GM12878 (cell line): ENCODE measurements at regions not wholly inside any gene's neighbourhood (a gene's known extent, or its start where the extent isn't known, plus 50 kb on each side); places are given as distances from the start of the nearest gene placed in this dataset.

Experiments
- BHLHE40 ChIP-seq, 2 experiments: fragments of 450-650 bp in 1 of 2; IDR thresholded peaks; 2 replicates each; pipeline ENCODE4 v1.6.1; 2011 to 2017; ENCODE audit warnings: low read depth in 2 of 2, borderline replicate concordance in 1 of 2, improper control_type of control experiment in 1 of 2, low read length in 1 of 2, mild to moderate bottlenecking in 1 of 2
- CBFB ChIP-seq: IDR thresholded peaks from 2 replicates; pipeline ENCODE4 v1.6.1; 2016; ENCODE audit warnings: antibody characterized with exemption, low read depth
- CBX5 ChIP-seq: sonication (generic); IDR thresholded peaks from 2 replicates; pipeline ENCODE4 v1.6.1; 2016; ENCODE audit warnings: low read depth, moderate library complexity, mild to moderate bottlenecking, inconsistent platforms
- FOXM1 ChIP-seq: IDR thresholded peaks from 2 replicates; pipeline ENCODE4 v1.6.1; 2012; ENCODE audit warnings: low read depth, mild to moderate bottlenecking, inconsistent platforms, low read length, moderate library complexity
- GABPA ChIP-seq: IDR thresholded peaks from 2 replicates; pipeline ENCODE4 v1.6.1; 2014; ENCODE audit warnings: antibody characterized with exemption, low read depth, mild to moderate bottlenecking, inconsistent platforms
- MTA3 ChIP-seq: IDR thresholded peaks from 2 replicates; pipeline ENCODE4 v1.6.1; 2012; ENCODE audit warnings: low read length, inconsistent platforms, borderline replicate concordance
- MXI1 ChIP-seq: fragments of 150-350 bp; IDR thresholded peaks from 2 replicates; pipeline ENCODE4 v1.6.1; 2011; ENCODE audit warnings: low read depth, mild to moderate bottlenecking, inconsistent platforms, low read length, improper control_type of control experiment
- SMC3 ChIP-seq: IDR thresholded peaks from 2 replicates; pipeline ENCODE4 v1.6.1; 2011; ENCODE audit warnings: low read length, improper control_type of control experiment, borderline replicate concordance
- SRF ChIP-seq, 2 experiments: IDR thresholded peaks; 2 replicates each; pipeline ENCODE4 v1.6.1; 2011; ENCODE audit warnings: low read depth in 2 of 2, low read length in 2 of 2, mild to moderate bottlenecking in 1 of 2, moderate library complexity in 1 of 2
- ZNF24 ChIP-seq: fragments of 450-650 bp; IDR thresholded peaks from 2 replicates; pipeline ENCODE4 v1.6.1; 2017; ENCODE audit warnings: antibody characterized with exemption, mild to moderate bottlenecking
- ZNF274 ChIP-seq: IDR thresholded peaks from one replicate; pipeline ENCODE4 v1.8.0; 2011; ENCODE audit not compliant: insufficient read length, insufficient read depth
- TF ChIP-seq, protein P1 (sequence below): fragments of 450-650 bp; IDR thresholded peaks from 2 replicates; pipeline ENCODE4 v1.6.1; 2017; ENCODE audit warnings: borderline replicate concordance
- TF ChIP-seq, protein P2 (sequence below): IDR thresholded peaks from 2 replicates; pipeline ENCODE4 v1.6.1; 2011; ENCODE audit warnings: borderline replicate concordance, low read depth, mild to moderate bottlenecking, moderate library complexity, low read length; ENCODE audit not compliant: insufficient read depth, poor library complexity, severe bottlenecking
- TF ChIP-seq, protein P3 (sequence below): fragments of 150-350 bp; IDR thresholded peaks from 2 replicates; pipeline ENCODE4 v1.6.1; 2016; ENCODE audit warnings: low read depth, low read length
- TF ChIP-seq, protein P4 (sequence below): fragments of 450-650 bp; IDR thresholded peaks from 2 replicates; pipeline ENCODE4 v1.6.1; 2017; ENCODE audit warnings: mild to moderate bottlenecking, low read depth, inconsistent platforms; ENCODE audit not compliant: poor library complexity, severe bottlenecking
- TF ChIP-seq, protein P5 (sequence below): fragments of 450-650 bp; IDR thresholded peaks from 2 replicates; pipeline ENCODE4 v1.6.1; 2016; ENCODE audit warnings: mild to moderate bottlenecking

DNA sequence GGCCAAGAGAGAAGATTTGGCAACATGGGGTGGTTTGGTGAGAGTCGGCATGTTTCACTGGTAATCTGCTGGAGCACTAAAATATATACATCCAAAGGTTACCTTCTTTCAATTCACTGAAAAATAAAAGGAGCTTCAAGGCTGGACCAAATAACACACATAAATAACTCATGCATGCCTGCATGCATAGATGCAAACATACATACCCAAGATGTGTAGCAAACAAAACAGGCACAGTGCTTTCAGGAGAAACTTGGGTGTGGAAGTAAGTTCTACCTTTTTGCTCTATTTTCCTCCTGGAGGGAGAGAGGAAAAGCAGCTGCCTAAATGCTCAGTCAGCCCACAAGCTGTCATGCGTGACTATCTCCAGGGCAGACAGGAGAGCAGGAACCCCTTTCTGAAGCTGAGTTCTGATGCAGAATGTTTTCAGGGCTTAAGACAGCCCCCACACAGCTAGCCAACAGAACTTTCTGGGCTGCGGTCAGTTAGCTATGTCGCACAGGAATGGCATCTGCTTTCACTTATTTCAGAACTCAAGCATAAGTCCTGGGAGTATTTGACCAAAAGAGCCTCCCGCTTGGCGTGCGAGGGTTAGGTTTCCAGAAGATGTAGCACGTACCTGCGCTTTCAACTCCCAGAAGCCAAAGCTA, 166.2 kb downstream of the TOMM20 start (continued):
- TF ChIP-seq, protein P1, sequence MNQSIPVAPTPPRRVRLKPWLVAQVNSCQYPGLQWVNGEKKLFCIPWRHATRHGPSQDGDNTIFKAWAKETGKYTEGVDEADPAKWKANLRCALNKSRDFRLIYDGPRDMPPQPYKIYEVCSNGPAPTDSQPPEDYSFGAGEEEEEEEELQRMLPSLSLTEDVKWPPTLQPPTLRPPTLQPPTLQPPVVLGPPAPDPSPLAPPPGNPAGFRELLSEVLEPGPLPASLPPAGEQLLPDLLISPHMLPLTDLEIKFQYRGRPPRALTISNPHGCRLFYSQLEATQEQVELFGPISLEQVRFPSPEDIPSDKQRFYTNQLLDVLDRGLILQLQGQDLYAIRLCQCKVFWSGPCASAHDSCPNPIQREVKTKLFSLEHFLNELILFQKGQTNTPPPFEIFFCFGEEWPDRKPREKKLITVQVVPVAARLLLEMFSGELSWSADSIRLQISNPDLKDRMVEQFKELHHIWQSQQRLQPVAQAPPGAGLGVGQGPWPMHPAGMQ: no peak
- TF ChIP-seq SMC3 (no peak; the same call in 1 of the 2 replicates), MTA3 (no peak), CBFB (peak; percentile 78; the same call in 1 of the 2 replicates), ZNF24 (no peak), MXI1 (no peak), FOXM1 (no peak), ZNF274 (no peak), GABPA (no peak), CBX5 (no peak), BHLHE40 (IDR thresholded peaks at IDR 0.05; ENCODE audit: borderline replicate concordance in 1 of 2, low read depth in 2 of 2, low read length in 1 of 2) (peak; percentile 68 to 73; a peak in 3 of 4 replicates), SRF (IDR thresholded peaks at IDR 0.05; ENCODE audit: low read depth in 2 of 2, low read length in 2 of 2) (no peak)
- TF ChIP-seq, protein P2, sequence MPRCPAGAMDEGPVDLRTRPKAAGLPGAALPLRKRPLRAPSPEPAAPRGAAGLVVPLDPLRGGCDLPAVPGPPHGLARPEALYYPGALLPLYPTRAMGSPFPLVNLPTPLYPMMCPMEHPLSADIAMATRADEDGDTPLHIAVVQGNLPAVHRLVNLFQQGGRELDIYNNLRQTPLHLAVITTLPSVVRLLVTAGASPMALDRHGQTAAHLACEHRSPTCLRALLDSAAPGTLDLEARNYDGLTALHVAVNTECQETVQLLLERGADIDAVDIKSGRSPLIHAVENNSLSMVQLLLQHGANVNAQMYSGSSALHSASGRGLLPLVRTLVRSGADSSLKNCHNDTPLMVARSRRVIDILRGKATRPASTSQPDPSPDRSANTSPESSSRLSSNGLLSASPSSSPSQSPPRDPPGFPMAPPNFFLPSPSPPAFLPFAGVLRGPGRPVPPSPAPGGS: peak; percentile 77
- TF ChIP-seq, protein P3, sequence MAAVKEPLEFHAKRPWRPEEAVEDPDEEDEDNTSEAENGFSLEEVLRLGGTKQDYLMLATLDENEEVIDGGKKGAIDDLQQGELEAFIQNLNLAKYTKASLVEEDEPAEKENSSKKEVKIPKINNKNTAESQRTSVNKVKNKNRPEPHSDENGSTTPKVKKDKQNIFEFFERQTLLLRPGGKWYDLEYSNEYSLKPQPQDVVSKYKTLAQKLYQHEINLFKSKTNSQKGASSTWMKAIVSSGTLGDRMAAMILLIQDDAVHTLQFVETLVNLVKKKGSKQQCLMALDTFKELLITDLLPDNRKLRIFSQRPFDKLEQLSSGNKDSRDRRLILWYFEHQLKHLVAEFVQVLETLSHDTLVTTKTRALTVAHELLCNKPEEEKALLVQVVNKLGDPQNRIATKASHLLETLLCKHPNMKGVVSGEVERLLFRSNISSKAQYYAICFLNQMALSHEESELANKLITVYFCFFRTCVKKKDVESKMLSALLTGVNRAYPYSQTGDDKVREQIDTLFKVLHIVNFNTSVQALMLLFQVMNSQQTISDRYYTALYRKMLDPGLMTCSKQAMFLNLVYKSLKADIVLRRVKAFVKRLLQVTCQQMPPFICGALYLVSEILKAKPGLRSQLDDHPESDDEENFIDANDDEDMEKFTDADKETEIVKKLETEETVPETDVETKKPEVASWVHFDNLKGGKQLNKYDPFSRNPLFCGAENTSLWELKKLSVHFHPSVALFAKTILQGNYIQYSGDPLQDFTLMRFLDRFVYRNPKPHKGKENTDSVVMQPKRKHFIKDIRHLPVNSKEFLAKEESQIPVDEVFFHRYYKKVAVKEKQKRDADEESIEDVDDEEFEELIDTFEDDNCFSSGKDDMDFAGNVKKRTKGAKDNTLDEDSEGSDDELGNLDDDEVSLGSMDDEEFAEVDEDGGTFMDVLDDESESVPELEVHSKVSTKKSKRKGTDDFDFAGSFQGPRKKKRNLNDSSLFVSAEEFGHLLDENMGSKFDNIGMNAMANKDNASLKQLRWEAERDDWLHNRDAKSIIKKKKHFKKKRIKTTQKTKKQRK: no peak
- TF ChIP-seq, protein P4, sequence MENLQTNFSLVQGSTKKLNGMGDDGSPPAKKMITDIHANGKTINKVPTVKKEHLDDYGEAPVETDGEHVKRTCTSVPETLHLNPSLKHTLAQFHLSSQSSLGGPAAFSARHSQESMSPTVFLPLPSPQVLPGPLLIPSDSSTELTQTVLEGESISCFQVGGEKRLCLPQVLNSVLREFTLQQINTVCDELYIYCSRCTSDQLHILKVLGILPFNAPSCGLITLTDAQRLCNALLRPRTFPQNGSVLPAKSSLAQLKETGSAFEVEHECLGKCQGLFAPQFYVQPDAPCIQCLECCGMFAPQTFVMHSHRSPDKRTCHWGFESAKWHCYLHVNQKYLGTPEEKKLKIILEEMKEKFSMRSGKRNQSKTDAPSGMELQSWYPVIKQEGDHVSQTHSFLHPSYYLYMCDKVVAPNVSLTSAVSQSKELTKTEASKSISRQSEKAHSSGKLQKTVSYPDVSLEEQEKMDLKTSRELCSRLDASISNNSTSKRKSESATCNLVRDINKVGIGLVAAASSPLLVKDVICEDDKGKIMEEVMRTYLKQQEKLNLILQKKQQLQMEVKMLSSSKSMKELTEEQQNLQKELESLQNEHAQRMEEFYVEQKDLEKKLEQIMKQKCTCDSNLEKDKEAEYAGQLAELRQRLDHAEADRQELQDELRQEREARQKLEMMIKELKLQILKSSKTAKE: no peak
- TF ChIP-seq, protein P5, sequence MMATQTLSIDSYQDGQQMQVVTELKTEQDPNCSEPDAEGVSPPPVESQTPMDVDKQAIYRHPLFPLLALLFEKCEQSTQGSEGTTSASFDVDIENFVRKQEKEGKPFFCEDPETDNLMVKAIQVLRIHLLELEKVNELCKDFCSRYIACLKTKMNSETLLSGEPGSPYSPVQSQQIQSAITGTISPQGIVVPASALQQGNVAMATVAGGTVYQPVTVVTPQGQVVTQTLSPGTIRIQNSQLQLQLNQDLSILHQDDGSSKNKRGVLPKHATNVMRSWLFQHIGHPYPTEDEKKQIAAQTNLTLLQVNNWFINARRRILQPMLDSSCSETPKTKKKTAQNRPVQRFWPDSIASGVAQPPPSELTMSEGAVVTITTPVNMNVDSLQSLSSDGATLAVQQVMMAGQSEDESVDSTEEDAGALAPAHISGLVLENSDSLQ: 0 out of 2 replicates have a peak, but pooled peaks have one; percentile 40
